SU-DHL-6 (cell line): ENCODE measurements at regions not wholly inside any gene's neighbourhood (a gene's known extent, or its start where the extent isn't known, plus 50 kb on each side); places are given as distances from the start of the nearest gene placed in this dataset.

Experiments used
- H2AFZ ChIP-seq: fragments of 200-600 bp; sonication (generic); 2 replicates; pipeline ENCODE4 v1.6.1; 2014; ENCODE audit warnings: low read depth, mild to moderate bottlenecking, moderate library complexity, mixed read lengths, antibody characterized with exemption, low read length; ENCODE audit not compliant: severe bottlenecking
- H3F3A ChIP-seq: fragments of 200-600 bp; shearing (Covaris generic); 2 replicates; pipeline ENCODE4 v1.6.0; 2016; ENCODE audit warnings: antibody characterized with exemption, mild to moderate bottlenecking; ENCODE audit not compliant: insufficient read depth
- H3K27ac ChIP-seq: fragments of 200-600 bp; sonication (generic); 2 replicates; pipeline ENCODE4 v1.5.1; 2016; ENCODE audit warnings: low read depth, mild to moderate bottlenecking, low read length, moderate library complexity, mixed read lengths
- H3K27me3 ChIP-seq: fragments of 200-600 bp; sonication (generic), shearing (Covaris generic); 2 replicates; pipeline ENCODE4 v1.6.0; 2014; ENCODE audit warnings: mild to moderate bottlenecking, low read length
- H3K36me3 ChIP-seq: fragments of 200-600 bp; sonication (generic); 2 replicates; pipeline ENCODE4 v1.6.1; 2014; ENCODE audit warnings: mild to moderate bottlenecking, low read length, mixed read lengths
- H3K4me2 ChIP-seq: fragments of 300-600, 200-600 bp; shearing (Covaris generic), sonication (generic); 2 replicates; pipeline ENCODE4 v1.6.0; 2014; ENCODE audit warnings: low read length, low read depth, mild to moderate bottlenecking; ENCODE audit not compliant: poor library complexity, severe bottlenecking
- H3K4me3 ChIP-seq: fragments of 200-600 bp; sonication (generic); 2 replicates; pipeline ENCODE4 v1.5.1; 2014; ENCODE audit warnings: antibody characterized with exemption, low read length, mild to moderate bottlenecking, mixed read lengths; ENCODE audit not compliant: insufficient read depth, poor library complexity, severe bottlenecking
- H3K79me2 ChIP-seq: fragments of 200-600 bp; sonication (generic); 2 replicates; pipeline ENCODE4 v1.6.1; 2014; ENCODE audit warnings: mild to moderate bottlenecking, low read length, moderate library complexity; ENCODE audit not compliant: insufficient read depth
- H3K9ac ChIP-seq: fragments of 200-600 bp; sonication (generic); 2 replicates; pipeline ENCODE4 v1.7.0; 2014; ENCODE audit warnings: mild to moderate bottlenecking, low read length
- H3K9me2 ChIP-seq: fragments of 200-600 bp; sonication (generic); replicated peaks from 2 replicates; pipeline ENCODE4 v1.6.1; 2014; ENCODE audit warnings: low read length; ENCODE audit not compliant: insufficient read depth
- H3K9me3 ChIP-seq: fragments of 200-600 bp; sonication (generic); 2 replicates; pipeline ENCODE4 v1.6.1; 2014; ENCODE audit warnings: low read length, mixed read lengths; ENCODE audit not compliant: insufficient read depth
- H4K20me1 ChIP-seq: fragments of 200-600 bp; sonication (generic); 2 replicates; pipeline ENCODE4 v1.6.1; 2014; ENCODE audit warnings: low read depth, mild to moderate bottlenecking, antibody characterized with exemption, low read length, moderate library complexity, mixed read lengths
- EZH2phosphoT487 ChIP-seq: fragments of 200-600 bp; sonication (generic), shearing (Covaris generic); conservative IDR thresholded peaks from 2 replicates; pipeline ENCODE4 v1.6.1; 2018; ENCODE audit warnings: mild to moderate bottlenecking, antibody characterized with exemption, low read length, moderate library complexity, mixed read lengths
- TF ChIP-seq, protein P1 (sequence below): fragments of 200-600 bp; sonication (generic); IDR thresholded peaks from one replicate; pipeline ENCODE4 v1.5.1; 2017; ENCODE audit warnings: antibody characterized with exemption, mild to moderate bottlenecking, low read length, moderate library complexity; ENCODE audit not compliant: insufficient read depth, poor library complexity, severe bottlenecking

DNA sequence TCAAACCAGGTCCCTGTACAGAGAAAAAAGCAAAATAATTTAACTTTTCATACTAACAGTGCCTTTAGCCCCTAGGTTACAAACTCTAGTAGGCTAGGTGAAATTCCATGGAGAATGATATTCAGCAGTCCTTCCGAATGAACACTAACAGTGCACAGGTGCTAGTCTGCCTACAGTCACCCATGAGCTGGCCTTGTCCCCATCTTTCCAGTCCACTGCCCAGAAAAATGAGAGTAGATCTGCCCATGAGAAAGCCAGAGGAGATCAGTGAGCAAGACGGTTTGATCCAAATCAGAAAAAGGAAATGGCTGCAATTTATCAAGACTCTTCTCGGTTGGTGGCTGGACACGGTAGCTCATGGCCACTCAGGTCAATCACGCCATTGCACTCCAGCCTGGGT is 524.9 kb downstream of the FGF9 start:
- no peak for TF ChIP-seq EZH2phosphoT487
- TF ChIP-seq, protein P1, sequence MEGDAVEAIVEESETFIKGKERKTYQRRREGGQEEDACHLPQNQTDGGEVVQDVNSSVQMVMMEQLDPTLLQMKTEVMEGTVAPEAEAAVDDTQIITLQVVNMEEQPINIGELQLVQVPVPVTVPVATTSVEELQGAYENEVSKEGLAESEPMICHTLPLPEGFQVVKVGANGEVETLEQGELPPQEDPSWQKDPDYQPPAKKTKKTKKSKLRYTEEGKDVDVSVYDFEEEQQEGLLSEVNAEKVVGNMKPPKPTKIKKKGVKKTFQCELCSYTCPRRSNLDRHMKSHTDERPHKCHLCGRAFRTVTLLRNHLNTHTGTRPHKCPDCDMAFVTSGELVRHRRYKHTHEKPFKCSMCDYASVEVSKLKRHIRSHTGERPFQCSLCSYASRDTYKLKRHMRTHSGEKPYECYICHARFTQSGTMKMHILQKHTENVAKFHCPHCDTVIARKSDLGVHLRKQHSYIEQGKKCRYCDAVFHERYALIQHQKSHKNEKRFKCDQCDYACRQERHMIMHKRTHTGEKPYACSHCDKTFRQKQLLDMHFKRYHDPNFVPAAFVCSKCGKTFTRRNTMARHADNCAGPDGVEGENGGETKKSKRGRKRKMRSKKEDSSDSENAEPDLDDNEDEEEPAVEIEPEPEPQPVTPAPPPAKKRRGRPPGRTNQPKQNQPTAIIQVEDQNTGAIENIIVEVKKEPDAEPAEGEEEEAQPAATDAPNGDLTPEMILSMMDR = no peak
- no peaks in the 10 kb centered on the region for H3K27me3 ChIP-seq
- no peak overlapping the region for H3K9ac ChIP-seq
- no peak overlapping the region for H3K27ac ChIP-seq
- H3F3A ChIP-seq = no peaks in the 10 kb centered on the region
- H3K4me3 ChIP-seq = no peak overlapping the region
- H3K4me2 ChIP-seq = no peak overlapping the region
- no peaks in the 10 kb centered on the region for H4K20me1 ChIP-seq
- H2AFZ ChIP-seq = no peak overlapping the region
- no peaks in the 10 kb centered on the region for H3K36me3 ChIP-seq
- no peaks in the 10 kb centered on the region for H3K9me2 ChIP-seq
- no peaks in the 10 kb centered on the region for H3K79me2 ChIP-seq
- H3K9me3 ChIP-seq = no peaks in the 10 kb centered on the region

DNA sequence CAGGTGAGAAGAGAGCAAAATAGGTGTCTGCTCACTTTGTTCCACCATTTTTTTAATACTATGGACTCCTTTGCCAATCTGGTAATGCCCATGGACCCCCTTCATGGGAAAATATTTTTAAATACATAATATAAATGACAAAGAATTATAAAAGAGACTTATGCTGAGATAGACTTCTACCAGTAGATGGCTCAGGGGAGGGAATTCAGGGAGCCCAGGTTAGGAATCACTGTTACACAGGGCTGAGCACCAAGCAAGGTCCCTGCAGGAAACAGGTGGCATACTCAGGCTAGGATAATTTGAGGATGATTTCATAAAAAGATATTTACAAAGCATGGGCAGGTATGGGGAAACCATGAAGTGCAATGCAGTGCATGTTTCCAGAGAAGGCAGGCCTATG is 525.9 kb downstream of the FGF9 start:
- Histone ChIP-seq H2AFZ (no peak overlapping the region), H3K4me3 (no peak overlapping the region), H3K9me3 (no peaks in the 10 kb centered on the region), H3K27ac (no peak overlapping the region), H4K20me1 (no peaks in the 10 kb centered on the region), H3K4me2 (no peak overlapping the region), H3K27me3 (no peaks in the 10 kb centered on the region), H3K36me3 (no peaks in the 10 kb centered on the region), H3K9ac (no peak overlapping the region), H3K79me2 (no peaks in the 10 kb centered on the region), H3F3A (no peaks in the 10 kb centered on the region), H3K9me2 (no peaks in the 10 kb centered on the region)
- TF ChIP-seq EZH2phosphoT487 = no peak
- TF ChIP-seq, protein P1 = no peak

DNA sequence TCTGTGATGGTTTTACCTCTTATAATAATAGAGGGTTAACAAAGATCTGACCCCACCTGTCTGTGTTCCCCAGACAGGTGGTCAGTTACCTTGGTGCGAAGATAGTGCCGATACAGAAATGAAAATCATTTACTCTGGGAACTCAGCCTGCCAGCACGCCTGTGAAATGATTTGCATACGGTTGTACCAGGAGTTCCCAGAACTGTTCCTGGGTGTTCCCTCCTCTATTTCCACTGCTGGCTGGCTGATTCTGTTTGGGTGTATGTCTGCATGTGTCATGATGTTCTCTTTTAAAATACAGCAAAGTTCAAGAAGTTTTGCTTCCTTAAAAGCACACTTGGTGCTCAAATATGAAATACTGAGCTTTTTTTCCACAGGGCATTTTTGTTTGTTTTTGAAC is 527.1 kb downstream of the FGF9 start:
- H4K20me1 ChIP-seq = no peaks in the 10 kb centered on the region
- no peak overlapping the region for H3K4me2 ChIP-seq
- H3K9me3 ChIP-seq = no peaks in the 10 kb centered on the region
- H3K4me3 ChIP-seq = no peak overlapping the region
- no peak overlapping the region for H3K9ac ChIP-seq
- H3K79me2 ChIP-seq = no peaks in the 10 kb centered on the region
- no peak overlapping the region for H2AFZ ChIP-seq
- no peaks in the 10 kb centered on the region for H3K27me3 ChIP-seq
- H3F3A ChIP-seq = no peaks in the 10 kb centered on the region
- H3K9me2 ChIP-seq = no peaks in the 10 kb centered on the region
- H3K27ac ChIP-seq = no peak overlapping the region
- TF ChIP-seq, protein P1 = no peak
- TF ChIP-seq EZH2phosphoT487 = no peak
- H3K36me3 ChIP-seq = no peaks in the 10 kb centered on the region
